ENCODE measurements at regions not wholly inside any gene's neighbourhood (a gene's known extent, or its start where the extent isn't known, plus 50 kb on each side); places are given as distances from the start of the nearest gene placed in this dataset.

- H3K27me3 Mint-ChIP-seq (ENCODE audit: insufficient read depth, unreplicated experiment), result no peaks in the 10 kb centered on the region
- no TSS peak for BruUV-seq (replicated peaks)
- H3K9me3 Mint-ChIP-seq (ENCODE audit: unreplicated experiment), result no peaks in the 10 kb centered on the region
- H3K4me1 Mint-ChIP-seq (ENCODE audit: insufficient read depth, unreplicated experiment), result peaks cover 4% of the 10 kb centered on the region
- no peak for DNase-seq (ENCODE audit: unreplicated experiment)
- TF ChIP-seq CTCF (IDR thresholded peaks at IDR 0.05; ENCODE audit: unreplicated experiment), result no peak
- CTCF ChIA-PET, result interaction anchor here (0.6 kb wide), 1 partner anchor 1743 kb away, joined by 3 read pairs; no protein-coding TSS in a partner anchor
- intact Hi-C loops (cut with micrococcal nuclease), result no loop called here
- no peaks in the 10 kb centered on the region for H3K36me3 Mint-ChIP-seq (ENCODE audit: insufficient read depth, unreplicated experiment)
- H3K4me3 Mint-ChIP-seq (ENCODE audit: unreplicated experiment), result no peak overlapping the region
- POLR2A ChIA-PET, result no interaction called here
- no peak overlapping the region for H3K27ac Mint-ChIP-seq (ENCODE audit: low read depth, unreplicated experiment)
These were observed 149.3 kb upstream of the NOCT start for GRCh38 chr4:138866314-138866713.

GRCh38 chr4:138865765-138866164 lies 149.8 kb upstream of the NOCT start:
- H3K9me3 Mint-ChIP-seq (ENCODE audit: unreplicated experiment), result no peaks in the 10 kb centered on the region
- no peak for TF ChIP-seq CTCF (IDR thresholded peaks at IDR 0.05; ENCODE audit: unreplicated experiment)
- no TSS peak for BruUV-seq (replicated peaks)
- intact Hi-C loops (cut with micrococcal nuclease), result no loop called here
- no peak for DNase-seq (ENCODE audit: unreplicated experiment)
- ChIA-PET POLR2A (no interaction called here), CTCF (interaction anchor here (0.6 kb wide), 1 partner anchor 1742 kb away, joined by 3 read pairs; no protein-coding TSS in a partner anchor)
- no peak overlapping the region for H3K4me3 Mint-ChIP-seq (ENCODE audit: unreplicated experiment)
- H3K27ac Mint-ChIP-seq (ENCODE audit: low read depth, unreplicated experiment), result no peak overlapping the region
- H3K27me3 Mint-ChIP-seq (ENCODE audit: insufficient read depth, unreplicated experiment), result no peaks in the 10 kb centered on the region
- H3K36me3 Mint-ChIP-seq (ENCODE audit: insufficient read depth, unreplicated experiment), result no peaks in the 10 kb centered on the region
- H3K4me1 Mint-ChIP-seq (ENCODE audit: insufficient read depth, unreplicated experiment), result no peaks in the 10 kb centered on the region

GRCh38 chr4:138864961-138865720 lies 150.4 kb upstream of the NOCT start:
- Mint-ChIP-seq H3K9me3 (ENCODE audit: unreplicated experiment) (no peaks in the 10 kb centered on the region), H3K36me3 (ENCODE audit: insufficient read depth, unreplicated experiment) (no peaks in the 10 kb centered on the region), H3K4me3 (ENCODE audit: unreplicated experiment) (no peak overlapping the region), H3K27ac (ENCODE audit: low read depth, unreplicated experiment) (no peak overlapping the region), H3K4me1 (ENCODE audit: insufficient read depth, unreplicated experiment) (no peaks in the 10 kb centered on the region), H3K27me3 (ENCODE audit: insufficient read depth, unreplicated experiment) (no peaks in the 10 kb centered on the region)
- TF ChIP-seq CTCF (IDR thresholded peaks at IDR 0.05; ENCODE audit: unreplicated experiment), result no peak
- DNase-seq (ENCODE audit: unreplicated experiment), result no peak
- intact Hi-C loops (cut with micrococcal nuclease), result no loop called here
- POLR2A ChIA-PET, result no interaction called here
- no TSS peak for BruUV-seq (replicated peaks)
- CTCF ChIA-PET, result interaction anchor here (0.9 kb wide), 1 partner anchor 15 kb away, joined by 3 read pairs; no protein-coding TSS in a partner anchor

- Mint-ChIP-seq H3K4me3 (ENCODE audit: unreplicated experiment) (no peak overlapping the region), H3K36me3 (ENCODE audit: insufficient read depth, unreplicated experiment) (no peaks in the 10 kb centered on the region), H3K4me1 (ENCODE audit: insufficient read depth, unreplicated experiment) (peaks cover 6% of the 10 kb centered on the region), H3K27me3 (ENCODE audit: insufficient read depth, unreplicated experiment) (no peaks in the 10 kb centered on the region), H3K27ac (ENCODE audit: low read depth, unreplicated experiment) (no peak overlapping the region), H3K9me3 (ENCODE audit: unreplicated experiment) (no peaks in the 10 kb centered on the region)
- BruUV-seq (replicated peaks), result no TSS peak
- ChIA-PET POLR2A (no interaction called here), CTCF (no interaction called here)
- no peak for TF ChIP-seq CTCF (IDR thresholded peaks at IDR 0.05; ENCODE audit: unreplicated experiment)
- intact Hi-C loops (cut with micrococcal nuclease), result no loop called here
- no peak for DNase-seq (ENCODE audit: unreplicated experiment)
These were observed 152.4 kb upstream of the NOCT start for GRCh38 chr4:138863160-138863559.

Data from MCF 10A (cell line).